ENCODE measurements at regions not wholly inside any gene's neighbourhood (a gene's known extent, or its start where the extent isn't known, plus 50 kb on each side); places are given as distances from the start of the nearest gene placed in this dataset.

GRCh38 chr11:69962152-69962551, 116.0 kb upstream of the ANO1 start:
- Histone ChIP-seq H3K36me3 (no peaks in the 10 kb centered on the region), H3K27me3 (peaks cover 3% of the 10 kb centered on the region), H3K4me1 (no peaks in the 10 kb centered on the region), H3K4me3 (ENCODE audit: low read depth, low read length) (no peak overlapping the region), H3K9me3 (no peaks in the 10 kb centered on the region)
- TF ChIP-seq, protein P1, sequence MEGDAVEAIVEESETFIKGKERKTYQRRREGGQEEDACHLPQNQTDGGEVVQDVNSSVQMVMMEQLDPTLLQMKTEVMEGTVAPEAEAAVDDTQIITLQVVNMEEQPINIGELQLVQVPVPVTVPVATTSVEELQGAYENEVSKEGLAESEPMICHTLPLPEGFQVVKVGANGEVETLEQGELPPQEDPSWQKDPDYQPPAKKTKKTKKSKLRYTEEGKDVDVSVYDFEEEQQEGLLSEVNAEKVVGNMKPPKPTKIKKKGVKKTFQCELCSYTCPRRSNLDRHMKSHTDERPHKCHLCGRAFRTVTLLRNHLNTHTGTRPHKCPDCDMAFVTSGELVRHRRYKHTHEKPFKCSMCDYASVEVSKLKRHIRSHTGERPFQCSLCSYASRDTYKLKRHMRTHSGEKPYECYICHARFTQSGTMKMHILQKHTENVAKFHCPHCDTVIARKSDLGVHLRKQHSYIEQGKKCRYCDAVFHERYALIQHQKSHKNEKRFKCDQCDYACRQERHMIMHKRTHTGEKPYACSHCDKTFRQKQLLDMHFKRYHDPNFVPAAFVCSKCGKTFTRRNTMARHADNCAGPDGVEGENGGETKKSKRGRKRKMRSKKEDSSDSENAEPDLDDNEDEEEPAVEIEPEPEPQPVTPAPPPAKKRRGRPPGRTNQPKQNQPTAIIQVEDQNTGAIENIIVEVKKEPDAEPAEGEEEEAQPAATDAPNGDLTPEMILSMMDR (IDR thresholded peaks at IDR 0.05; ENCODE audit: low read depth, low read length): no peak
- DNase-seq: no peak

- DNase-seq: no peak
- Histone ChIP-seq H3K27me3 (no peaks in the 10 kb centered on the region), H3K4me3 (ENCODE audit: low read depth, low read length) (no peak overlapping the region), H3K4me1 (no peaks in the 10 kb centered on the region), H3K36me3 (no peaks in the 10 kb centered on the region), H3K9me3 (no peaks in the 10 kb centered on the region)
- TF ChIP-seq, protein P1 (IDR thresholded peaks at IDR 0.05; ENCODE audit: low read depth, low read length): no peak
Observed at GRCh38 chr11:69963533-69964246, 114.4 kb upstream of the ANO1 start.

GRCh38 chr11:69964247-69964643, 113.9 kb upstream of the ANO1 start:
- no peaks in the 10 kb centered on the region for H3K4me1 ChIP-seq
- H3K9me3 ChIP-seq: no peaks in the 10 kb centered on the region
- no peak overlapping the region for H3K4me3 ChIP-seq (ENCODE audit: low read depth, low read length)
- no peak for DNase-seq
- no peaks in the 10 kb centered on the region for H3K36me3 ChIP-seq
- TF ChIP-seq, protein P1 (IDR thresholded peaks at IDR 0.05; ENCODE audit: low read depth, low read length): no peak
- H3K27me3 ChIP-seq: no peaks in the 10 kb centered on the region

DNA sequence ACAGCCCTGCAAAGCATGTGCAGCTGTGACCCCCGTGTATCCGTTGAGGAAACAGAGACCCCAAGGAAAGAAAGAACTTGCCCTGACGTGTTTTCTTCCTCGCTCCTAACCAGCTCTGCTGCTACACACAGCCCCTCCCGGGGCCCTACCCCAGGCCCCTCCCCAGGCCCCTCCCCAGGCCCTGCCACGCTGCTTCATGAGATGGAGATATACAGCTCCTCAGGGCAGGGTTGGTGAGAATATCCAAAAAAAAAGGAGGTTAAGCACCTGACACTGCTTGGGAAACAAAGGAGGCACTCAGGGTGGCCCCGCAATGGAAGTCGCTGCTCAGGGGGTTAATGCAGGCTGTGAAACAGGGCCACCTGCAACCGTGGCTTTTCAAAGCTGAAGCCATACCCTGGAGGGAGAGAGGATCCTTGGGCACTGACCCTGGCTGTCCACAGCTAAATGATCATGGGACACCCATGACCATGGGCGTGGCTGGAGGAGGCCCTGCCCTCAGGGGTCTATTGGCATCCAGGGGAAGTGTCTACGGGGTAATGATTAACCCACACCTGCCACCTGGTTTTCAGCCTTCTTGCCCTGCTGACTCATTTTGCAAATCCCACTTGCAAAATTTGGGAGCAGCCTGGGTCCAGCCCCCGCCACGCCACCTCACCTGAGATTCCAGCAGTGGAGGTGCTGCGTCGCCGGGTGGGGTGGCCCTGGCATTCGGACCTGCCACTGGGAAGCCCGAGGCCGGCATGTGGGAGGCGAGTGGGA, 112.1 kb upstream of the ANO1 start:
- H3K9me3 ChIP-seq: no peaks in the 10 kb centered on the region
- no peak overlapping the region for H3K4me3 ChIP-seq (ENCODE audit: low read depth, low read length)
- no peak for DNase-seq
- no peaks in the 10 kb centered on the region for H3K4me1 ChIP-seq
- H3K27me3 ChIP-seq: no peaks in the 10 kb centered on the region
- H3K36me3 ChIP-seq: no peaks in the 10 kb centered on the region
- TF ChIP-seq, protein P1 (IDR thresholded peaks at IDR 0.05; ENCODE audit: low read depth, low read length): no peak

DNA sequence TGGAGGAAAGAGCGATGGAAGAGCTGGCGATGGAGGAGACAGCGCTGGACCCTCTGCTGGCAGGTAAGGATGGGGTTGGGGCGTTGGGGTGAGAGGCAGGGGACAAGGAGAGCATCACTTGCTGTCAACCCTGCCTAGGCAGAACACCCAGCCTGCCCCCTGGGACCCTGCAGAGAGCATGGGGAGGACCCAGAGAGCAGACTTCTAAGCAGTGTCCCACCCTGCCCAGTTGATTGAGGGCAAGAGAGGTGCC, 111.6 kb upstream of the ANO1 start:
- H3K36me3 ChIP-seq: no peaks in the 10 kb centered on the region
- no peaks in the 10 kb centered on the region for H3K9me3 ChIP-seq
- DNase-seq: no peak
- H3K4me1 ChIP-seq: no peaks in the 10 kb centered on the region
- H3K27me3 ChIP-seq: no peaks in the 10 kb centered on the region
- H3K4me3 ChIP-seq (ENCODE audit: low read depth, low read length): no peak overlapping the region
- TF ChIP-seq, protein P1 (IDR thresholded peaks at IDR 0.05; ENCODE audit: low read depth, low read length): no peak

- Histone ChIP-seq H3K4me3 (ENCODE audit: low read depth, low read length) (no peak overlapping the region), H3K4me1 (no peaks in the 10 kb centered on the region), H3K9me3 (no peaks in the 10 kb centered on the region), H3K36me3 (no peaks in the 10 kb centered on the region), H3K27me3 (no peaks in the 10 kb centered on the region)
- DNase-seq: no peak
- TF ChIP-seq, protein P1 (IDR thresholded peaks at IDR 0.05; ENCODE audit: low read depth, low read length): no peak
Observed at GRCh38 chr11:69966910-69967483, 111.1 kb upstream of the ANO1 start.
